Lung (tissue), 11 donors: ENCODE measurements at regions not wholly inside any gene's neighbourhood (a gene's known extent, or its start where the extent isn't known, plus 50 kb on each side); places are given as distances from the start of the nearest gene placed in this dataset.

Experiments used
- ATAC-seq: fragments of 200-7000 bp; cut with Tn5 transposase; one replicate; pipeline ENCODE4 v1.9.1; 2020; ENCODE audit warnings: moderate number of reproducible peaks; ENCODE audit not compliant: insufficient read depth, low FRiP score
- DNase-seq, 3 donors: peaks; one replicate each; pipeline ENCODE4 v3.0.0-alpha.2; 2013 to 2017
- H3K27ac ChIP-seq, 2 donors: one replicate each; pipeline ENCODE4 v1.5.1; 2013; ENCODE audit warnings: mild to moderate bottlenecking in 2 of 2, moderate library complexity in 2 of 2, control low read depth in 1 of 2, inconsistent platforms in 1 of 2, low read depth in 1 of 2, low read length in 1 of 2
- H3K27me3 ChIP-seq, 3 donors: one replicate each; pipeline ENCODE4 v1.5.1; 2013; ENCODE audit warnings: low read length in 2 of 3; ENCODE audit not compliant: control insufficient read depth in 3 of 3, insufficient read depth in 3 of 3
- H3K36me3 ChIP-seq, 4 donors: one replicate each; pipeline ENCODE4 v1.5.1; 2013; ENCODE audit warnings: low read length in 4 of 4, mild to moderate bottlenecking in 1 of 4, moderate library complexity in 1 of 4; ENCODE audit not compliant: control insufficient read depth in 4 of 4, insufficient read depth in 4 of 4
- H3K4me1 ChIP-seq, 5 donors: one replicate each; pipeline ENCODE4 v1.5.1; 2013; ENCODE audit warnings: low read length in 5 of 5, mild to moderate bottlenecking in 2 of 5, moderate library complexity in 1 of 5; ENCODE audit not compliant: control insufficient read depth in 5 of 5, insufficient read depth in 5 of 5
- H3K4me3 ChIP-seq: one replicate; pipeline ENCODE4 v1.5.1; 2013; ENCODE audit warnings: mild to moderate bottlenecking, control low read depth, moderate library complexity
- H3K9ac ChIP-seq, 2 donors: one replicate each; pipeline ENCODE4 v1.5.1; 2013; ENCODE audit warnings: low read length in 2 of 2, control low read depth in 1 of 2; ENCODE audit not compliant: insufficient read depth in 1 of 2
- H3K9me3 ChIP-seq, 4 donors: one replicate each; pipeline ENCODE4 v1.5.1; 2013; ENCODE audit warnings: low read length in 3 of 4, mild to moderate bottlenecking in 1 of 4, moderate library complexity in 1 of 4; ENCODE audit not compliant: control insufficient read depth in 4 of 4, insufficient read depth in 3 of 4
- CTCF ChIP-seq: IDR thresholded peaks from 2 replicates; pipeline ENCODE4 v1.5.1; 2012; ENCODE audit warnings: mild to moderate bottlenecking; ENCODE audit errors: control extremely low read depth, extremely low read depth
- WGBS, 2 donors: extraction: QIAGEN DNeasy Blood & Tissue Kit; methylation state at CpG; one replicate each; pipeline ENCODE4 v1.1.7; 2013; 5-methylcytosine and 5-hydroxymethylcytosine counted together
- donor health status: control.
- donor health status: control.
- donor health status: Bipolar disorder and iron deficiency.
- donor health status: healthy.
- donor health status: DM: yes; HTN: yes; CAD: no.

GRCh38 chr3:177982034-177982433 lies 554.2 kb upstream of the KCNMB2 start:
- no peaks in the 10 kb centered on the region for H3K36me3 ChIP-seq

GRCh38 chr3:177983320-177983719 lies 552.9 kb upstream of the KCNMB2 start:
- H3K4me1 ChIP-seq, result peaks cover 0 to 7% (median 0%) of the 10 kb centered on the region in 5 donors
- no peak for ATAC-seq
- no peak for DNase-seq
- no peak overlapping the region for H3K27ac ChIP-seq
- 72 to 94% methylated on average over 3 of the region's 3 CpGs for WGBS, 2 donors
- TF ChIP-seq CTCF, result no peak
- H3K4me3 ChIP-seq, result no peak overlapping the region
- H3K27me3 ChIP-seq, result no peaks in the 10 kb centered on the region
- H3K36me3 ChIP-seq, result no peaks in the 10 kb centered on the region
- H3K9me3 ChIP-seq, result no peaks in the 10 kb centered on the region
- H3K9ac ChIP-seq, result no peak overlapping the region

More at GRCh38 chr3:177982034-177982433, 554.2 kb upstream of the KCNMB2 start:
- Histone ChIP-seq H3K4me3 (no peak overlapping the region), H3K27ac (no peak overlapping the region), H3K9ac (no peak overlapping the region), H3K4me1 (peaks cover 0 to 13% (median 4%) of the 10 kb centered on the region in 5 donors), H3K27me3 (no peaks in the 10 kb centered on the region), H3K9me3 (no peaks in the 10 kb centered on the region)
- WGBS, 2 donors, result 37 to 43% methylated on average over 1 of the region's 1 CpG
- ATAC-seq (no peak), DNase-seq (no peak)
- TF ChIP-seq CTCF, result no peak

GRCh38 chr3:177992993-177993970 lies 543.0 kb upstream of the KCNMB2 start:
- no peaks in the 10 kb centered on the region for H3K4me1 ChIP-seq
- no peak overlapping the region for H3K9ac ChIP-seq
- no peaks in the 10 kb centered on the region for H3K27me3 ChIP-seq
- no peak overlapping the region for H3K27ac ChIP-seq
- no peak for ATAC-seq
- no peak overlapping the region for H3K4me3 ChIP-seq
- no peaks in the 10 kb centered on the region for H3K36me3 ChIP-seq
- no peaks in the 10 kb centered on the region for H3K9me3 ChIP-seq
- DNase-seq, result no peak
- WGBS, 2 donors, result 78 to 85% methylated on average over 6 of the region's 6 CpGs
- TF ChIP-seq CTCF, result no peak
